EL (cell line): ENCODE measurements at regions not wholly inside any gene's neighbourhood (a gene's known extent, or its start where the extent isn't known, plus 50 kb on each side); places are given as distances from the start of the nearest gene placed in this dataset.
"Not testable (repeated sequence)": the region's sequence is repeated elsewhere in the genome, so short reads cannot be mapped to it uniquely, and the experiment has no call there.

Experiments used
- DNase-seq: peaks from one replicate; pipeline ENCODE4 v3.0.0-alpha.2; 2016

GRCh38 chr12:56872366-56872765, 61.8 kb downstream of the SDR9C7 start:
- DNase-seq, result no peak

GRCh38 chr12:56867216-56867615, 67.0 kb downstream of the SDR9C7 start:
- DNase-seq, result no peak

GRCh38 chr12:56866493-56866892, 67.7 kb downstream of the SDR9C7 start:
- DNase-seq, result no peak

GRCh38 chr12:56864318-56864717, 69.9 kb downstream of the SDR9C7 start:
- DNase-seq, result no peak

DNA sequence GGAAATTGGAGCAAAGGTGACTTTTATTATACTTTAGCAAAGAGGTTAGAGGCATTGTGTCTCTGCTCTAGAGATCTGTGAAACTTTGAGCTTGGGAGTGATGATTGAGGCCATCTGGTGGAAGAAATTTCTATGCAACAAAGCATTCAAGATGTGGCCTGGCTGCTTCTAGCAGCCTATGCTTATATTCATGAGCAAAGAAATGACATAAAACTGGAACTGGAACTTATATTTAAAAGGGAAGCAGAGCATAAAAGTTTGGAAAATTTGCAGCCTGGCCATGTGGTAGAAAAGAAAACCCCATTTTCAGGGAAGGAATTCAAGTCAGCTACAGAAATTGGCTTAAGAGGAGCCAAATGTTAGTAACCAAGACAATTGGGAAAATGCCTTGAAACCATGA, 70.4 kb downstream of the SDR9C7 start:
- no peak for DNase-seq

DNA sequence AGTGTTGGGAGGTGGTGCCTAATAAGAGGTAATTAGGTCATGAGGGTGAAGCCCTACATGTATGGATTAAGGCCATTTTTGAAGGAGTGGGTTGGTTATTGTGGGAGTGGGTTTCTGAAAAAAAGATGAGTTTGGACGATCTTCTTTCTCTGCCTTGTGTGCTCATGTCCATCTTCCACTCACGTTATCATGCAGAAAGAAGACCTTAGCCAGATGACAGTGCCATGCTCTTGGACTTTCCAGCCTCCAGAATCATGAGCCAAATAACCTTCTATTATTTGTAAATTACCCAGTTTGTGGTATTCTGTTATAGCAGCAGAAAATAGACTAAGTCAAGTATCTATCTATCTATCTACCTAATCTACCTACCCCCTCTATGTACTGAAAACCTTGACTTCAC, 71.9 kb downstream of the SDR9C7 start:
- DNase-seq, result no peak

- DNase-seq, result not testable (repeated sequence)
These were observed 80.7 kb downstream of the SDR9C7 start for GRCh38 chr12:56853392-56853978.

DNA sequence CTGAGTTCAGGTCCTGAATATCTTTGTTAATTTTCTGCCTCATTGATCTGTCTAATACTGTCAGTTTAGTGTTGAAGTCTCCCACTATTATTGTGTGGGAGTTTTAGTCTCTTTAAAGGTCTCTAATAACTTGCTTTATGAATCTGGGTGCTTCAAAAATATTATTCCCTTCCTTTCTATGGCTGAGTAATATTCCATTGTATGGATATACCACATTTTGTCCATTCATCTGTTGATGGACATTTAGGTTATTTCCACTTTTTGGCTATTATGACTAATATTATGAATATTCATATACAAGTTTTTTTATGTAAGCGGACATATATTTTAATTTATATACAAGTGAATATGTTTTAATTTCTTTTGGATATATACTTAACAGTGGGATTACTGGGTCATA, 82.7 kb downstream of the SDR9C7 start:
- no peak for DNase-seq

GRCh38 chr12:56840922-56841321, 77.8 kb downstream of the HSD17B6 start:
- DNase-seq, result peak; percentile 11

GRCh38 chr12:56839915-56840325, 76.8 kb downstream of the HSD17B6 start:
- DNase-seq, result peak; percentile 53

- no peak for DNase-seq
These were observed 76.3 kb downstream of the HSD17B6 start for GRCh38 chr12:56839489-56839848.

DNA sequence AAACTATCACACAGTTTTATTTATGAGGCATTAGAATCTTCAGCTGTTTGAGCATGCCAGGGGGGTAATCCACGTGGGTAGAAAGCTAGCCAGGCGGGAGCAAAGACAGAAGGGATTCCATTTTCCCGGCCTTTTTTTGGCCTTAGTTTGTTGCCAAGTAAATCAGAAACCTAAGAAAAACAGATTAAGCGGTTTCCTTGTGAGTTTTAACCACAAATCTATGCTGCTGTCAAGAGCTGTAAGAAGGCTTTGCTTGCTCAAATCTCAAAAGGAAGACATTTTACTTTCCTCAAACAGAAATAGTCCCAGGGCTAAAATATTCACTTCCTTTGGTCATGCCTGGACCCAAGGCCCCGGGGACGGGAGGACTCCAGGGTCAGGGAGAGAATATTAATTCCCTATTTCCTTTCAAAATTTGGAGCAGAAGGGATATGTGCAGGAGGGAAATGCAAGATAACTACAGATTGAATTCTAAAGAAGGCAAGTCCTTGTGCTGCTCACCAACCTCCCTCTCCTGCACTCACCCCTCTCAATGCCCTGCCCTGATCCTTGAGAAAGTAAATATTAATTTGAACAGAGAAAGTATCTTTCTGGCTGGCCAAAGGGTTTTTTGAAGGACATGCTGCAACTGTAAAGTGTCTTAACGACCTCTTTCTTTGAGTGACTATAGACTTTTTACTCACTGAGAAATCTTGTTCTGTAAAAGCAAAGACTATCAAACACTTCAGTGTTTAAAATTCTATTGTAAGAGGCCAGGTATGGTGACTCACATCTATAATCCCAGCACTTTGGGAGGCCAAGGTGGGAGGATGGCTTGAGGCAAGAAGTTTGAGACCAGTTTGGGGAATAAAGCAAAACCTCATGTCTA, 75.7 kb downstream of the HSD17B6 start:
- DNase-seq, result no peak
